Esophagus mucosa (tissue), 1 donor: ENCODE measurements at regions not wholly inside any gene's neighbourhood (a gene's known extent, or its start where the extent isn't known, plus 50 kb on each side); places are given as distances from the start of the nearest gene placed in this dataset.

Source experiments
- ATAC-seq: fragments of 200-7000 bp; cut with Tn5 transposase; one replicate; pipeline ENCODE4 v1.9.1; 2020
- donor health status: DM: yes; HTN: yes; CAD: no.

GRCh38 chr15:95888762-95889161 is 441.7 kb upstream of the NR2F2 start:
- ATAC-seq, result no peak

DNA sequence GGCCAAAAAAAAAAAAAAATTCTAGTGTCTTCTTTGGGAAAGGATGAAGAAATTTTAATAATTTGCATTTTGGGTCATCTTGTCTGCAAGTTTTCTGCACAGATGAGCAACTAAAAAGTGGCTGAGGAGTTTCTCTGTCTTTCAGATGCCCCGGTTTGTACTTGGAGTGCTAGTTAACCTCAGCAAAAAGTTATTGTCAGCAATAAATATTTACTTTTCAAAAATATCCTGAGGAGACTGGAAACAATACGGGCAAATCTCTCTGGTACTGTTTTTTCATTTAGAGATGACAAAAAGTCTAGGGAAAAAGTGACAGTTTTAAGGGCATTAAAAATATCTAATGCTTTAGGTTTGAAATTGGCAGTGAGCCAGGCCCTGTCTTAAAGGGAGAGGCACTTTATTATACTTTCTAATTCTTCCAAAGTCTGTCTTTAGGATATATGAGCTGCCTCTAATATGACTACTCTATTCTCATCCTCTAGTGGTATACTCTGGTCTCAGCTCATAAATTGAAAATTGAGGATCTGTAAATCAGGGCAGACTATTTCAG is 436.0 kb upstream of the NR2F2 start:
- ATAC-seq, result no peak

DNA sequence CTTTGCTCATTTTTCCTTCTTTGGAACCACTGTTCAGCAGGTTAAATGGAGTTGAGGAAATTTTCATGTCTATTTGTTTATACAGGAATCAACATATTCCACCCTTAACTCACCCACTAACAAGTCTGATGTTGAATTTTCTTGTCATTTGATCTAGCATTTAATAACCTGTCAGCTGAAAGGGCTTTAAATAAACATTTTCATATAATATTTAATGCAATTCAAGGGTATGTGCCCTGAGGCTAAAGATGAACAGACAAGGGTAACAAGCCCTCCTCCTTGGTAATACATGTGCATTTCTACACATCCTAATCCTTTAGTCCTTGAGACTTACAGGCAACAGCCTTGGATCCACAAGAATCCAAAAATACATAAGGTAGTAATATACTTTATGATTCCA is 435.0 kb upstream of the NR2F2 start:
- ATAC-seq, result no peak

DNA sequence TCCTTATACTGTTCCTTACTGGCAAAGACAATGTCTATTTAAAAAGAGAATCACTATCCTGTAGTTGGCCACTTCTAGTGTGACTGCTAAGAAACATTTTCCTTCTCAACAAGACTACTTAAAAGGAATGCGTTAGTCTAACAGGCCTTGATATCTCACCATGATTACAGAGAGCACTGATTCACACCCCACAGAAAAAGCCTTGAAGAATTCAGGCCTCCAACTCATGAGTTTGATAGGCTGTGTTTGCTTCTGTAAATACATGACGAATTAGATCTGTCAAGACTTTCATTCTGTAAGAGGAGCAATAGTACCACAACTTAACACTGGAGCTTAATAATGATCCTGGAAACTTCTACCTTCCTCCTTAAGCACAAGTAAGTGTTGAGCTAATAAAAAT is 432.8 kb upstream of the NR2F2 start:
- ATAC-seq, result no peak

- ATAC-seq, result no peak
These were observed 431.7 kb upstream of the NR2F2 start for GRCh38 chr15:95898761-95899160.

- no peak for ATAC-seq
These were observed 429.2 kb upstream of the NR2F2 start for GRCh38 chr15:95901271-95901670.

- no peak for ATAC-seq
These were observed 427.9 kb upstream of the NR2F2 start for GRCh38 chr15:95902606-95903005.

DNA sequence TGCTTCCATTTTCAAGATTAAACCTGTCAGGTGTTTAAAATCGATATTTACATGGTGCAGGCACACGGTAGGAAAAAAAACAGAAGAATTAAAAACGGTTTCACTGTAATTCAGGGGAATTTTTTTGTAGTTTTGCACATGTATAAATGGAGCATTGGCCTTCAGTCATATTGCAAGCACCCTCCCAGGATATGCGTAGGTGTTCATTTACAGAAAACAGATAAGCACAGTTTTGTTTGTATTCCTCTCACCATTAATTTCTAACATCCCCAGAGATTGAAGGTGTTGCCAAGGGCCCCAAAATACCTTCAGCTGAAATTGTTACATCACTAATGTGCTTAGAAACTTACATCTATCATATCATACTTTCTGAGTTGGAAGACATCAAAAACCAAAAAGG is 427.1 kb upstream of the NR2F2 start:
- ATAC-seq, result no peak

GRCh38 chr15:95910643-95911212 is 419.8 kb upstream of the NR2F2 start:
- ATAC-seq, result no peak

DNA sequence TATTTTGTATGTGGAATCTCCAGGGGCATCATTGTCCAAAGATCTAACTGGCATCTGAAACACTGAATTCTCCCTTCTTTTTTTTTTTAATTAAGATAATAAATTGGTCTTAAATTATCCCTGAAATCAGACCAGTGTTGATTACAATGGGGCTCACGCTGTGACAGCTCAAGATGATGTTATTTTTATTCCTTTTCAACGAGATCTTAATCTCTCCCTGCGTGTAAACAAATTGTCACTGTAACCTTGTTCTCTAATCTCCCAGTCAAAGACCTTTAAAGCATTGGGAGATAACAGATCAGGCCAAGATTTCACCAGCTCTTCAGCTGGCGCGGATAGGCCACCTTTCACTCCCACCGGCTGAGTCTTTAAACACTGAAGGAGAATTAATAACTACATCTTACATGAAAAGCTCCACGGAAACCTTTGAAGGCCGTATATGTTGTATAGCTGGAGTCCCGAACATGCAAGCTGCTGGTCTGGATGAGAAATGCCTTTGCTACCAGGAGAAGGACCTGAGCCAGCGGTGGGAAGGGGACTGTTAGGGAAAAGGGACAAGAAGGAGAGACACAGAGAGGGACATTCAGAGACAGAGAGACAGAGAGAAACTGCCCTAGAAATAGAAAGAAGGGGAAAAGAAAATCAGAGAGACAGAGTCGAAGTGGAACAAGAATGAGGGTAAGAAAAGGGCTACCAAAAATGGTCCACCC is 418.8 kb upstream of the NR2F2 start:
- no peak for ATAC-seq

GRCh38 chr15:95912280-95912625 is 418.2 kb upstream of the NR2F2 start:
- ATAC-seq, result no peak

- ATAC-seq, result no peak
These were observed 417.8 kb upstream of the NR2F2 start for GRCh38 chr15:95912728-95913127.

DNA sequence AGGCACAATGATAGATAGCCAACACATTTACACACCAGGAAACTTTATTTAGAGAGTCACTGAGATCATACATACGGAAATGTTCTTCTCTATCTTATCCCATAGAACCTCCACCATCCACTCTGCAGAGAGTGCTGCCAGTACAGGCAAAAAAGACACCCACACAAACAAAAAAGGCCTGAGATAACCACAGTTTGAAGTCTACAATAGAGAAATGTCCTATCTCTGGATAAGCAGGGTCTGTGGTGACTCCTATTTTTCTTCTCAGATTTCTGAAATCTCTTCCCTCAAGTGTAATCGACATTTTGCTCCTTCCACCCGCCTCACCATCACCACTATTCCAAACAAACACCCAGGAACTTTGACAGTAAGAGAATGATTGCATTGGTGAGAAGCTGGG is 413.9 kb upstream of the NR2F2 start:
- no peak for ATAC-seq

- no peak for ATAC-seq
These were observed 412.0 kb upstream of the NR2F2 start for GRCh38 chr15:95918525-95918924.

DNA sequence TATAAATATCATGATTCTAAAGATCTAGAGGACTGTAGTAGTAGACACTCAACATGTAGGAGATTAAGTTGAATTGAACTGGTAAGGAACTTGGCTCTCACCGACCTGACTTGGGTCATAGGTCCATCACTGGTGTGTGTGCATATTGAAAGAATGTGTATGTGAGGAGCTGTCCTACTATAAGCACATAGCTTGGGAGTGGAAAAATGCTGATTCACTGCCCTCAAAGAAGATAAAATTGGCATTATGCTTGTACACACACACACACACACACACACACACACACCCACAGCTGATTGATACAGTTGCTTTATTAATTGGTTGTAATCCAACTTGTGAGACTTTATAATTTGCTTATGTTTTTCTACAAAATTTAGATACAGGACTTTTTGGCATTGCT is 411.0 kb upstream of the NR2F2 start:
- no peak for ATAC-seq

DNA sequence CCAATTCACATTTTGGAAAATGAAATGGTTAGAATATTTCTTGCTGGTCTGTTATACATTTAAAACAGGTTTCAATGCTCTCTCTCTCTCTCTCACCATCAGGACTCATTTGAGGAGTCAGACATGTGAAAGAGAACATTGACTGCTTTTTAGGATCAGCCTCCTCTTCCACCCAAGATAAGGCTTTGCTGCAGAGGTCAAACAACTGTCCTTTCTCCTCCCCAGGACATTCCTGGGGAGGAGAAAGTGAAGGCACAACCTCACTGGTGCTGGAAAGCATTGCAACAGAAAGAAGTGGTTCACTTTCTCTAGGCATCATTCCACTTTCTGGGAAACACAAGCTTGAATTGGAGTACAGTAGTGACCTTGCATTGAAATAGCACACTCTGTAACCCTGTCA is 409.1 kb upstream of the NR2F2 start:
- ATAC-seq, result no peak

GRCh38 chr15:95922431-95922830 is 408.1 kb upstream of the NR2F2 start:
- no peak for ATAC-seq

DNA sequence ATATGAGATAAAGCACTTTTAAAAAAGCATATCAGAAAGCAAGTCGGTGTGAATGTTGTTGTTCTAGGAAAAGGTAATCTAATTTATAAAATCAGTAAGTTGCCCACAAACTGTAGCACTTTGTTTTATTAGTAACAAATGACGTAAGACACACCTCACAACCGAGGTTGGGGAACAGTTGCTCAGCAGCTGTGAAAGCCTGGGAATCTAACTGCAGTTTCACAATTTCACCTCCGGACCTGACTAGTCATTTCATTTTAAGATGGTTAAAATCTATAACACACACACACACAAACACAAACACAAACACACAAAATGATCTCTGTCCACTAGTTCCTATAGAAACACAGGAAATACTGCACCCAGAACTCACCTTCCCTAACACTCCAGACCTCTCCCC is 406.7 kb upstream of the NR2F2 start:
- no peak for ATAC-seq

DNA sequence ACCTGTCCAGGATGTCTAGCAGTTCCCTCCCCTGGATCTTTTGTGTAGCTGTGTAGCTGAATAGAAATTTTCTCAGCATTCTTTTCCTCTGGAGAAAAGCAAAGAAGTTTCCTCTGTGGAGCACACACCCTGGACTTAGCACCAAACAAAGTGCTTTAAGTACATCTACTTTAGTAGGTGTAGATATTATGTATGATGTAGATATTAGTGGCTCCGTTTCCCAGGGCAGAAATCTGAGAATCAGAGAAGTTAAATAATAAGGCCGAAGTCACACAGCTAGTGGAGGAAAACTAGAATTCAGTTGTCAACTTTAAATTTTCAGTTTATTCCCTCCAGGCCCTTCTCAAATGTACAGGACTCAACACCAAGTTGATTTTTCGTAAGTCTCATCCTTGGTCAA is 401.7 kb upstream of the NR2F2 start:
- ATAC-seq, result no peak

GRCh38 chr15:95929232-95929846 is 401.2 kb upstream of the NR2F2 start:
- no peak for ATAC-seq

DNA sequence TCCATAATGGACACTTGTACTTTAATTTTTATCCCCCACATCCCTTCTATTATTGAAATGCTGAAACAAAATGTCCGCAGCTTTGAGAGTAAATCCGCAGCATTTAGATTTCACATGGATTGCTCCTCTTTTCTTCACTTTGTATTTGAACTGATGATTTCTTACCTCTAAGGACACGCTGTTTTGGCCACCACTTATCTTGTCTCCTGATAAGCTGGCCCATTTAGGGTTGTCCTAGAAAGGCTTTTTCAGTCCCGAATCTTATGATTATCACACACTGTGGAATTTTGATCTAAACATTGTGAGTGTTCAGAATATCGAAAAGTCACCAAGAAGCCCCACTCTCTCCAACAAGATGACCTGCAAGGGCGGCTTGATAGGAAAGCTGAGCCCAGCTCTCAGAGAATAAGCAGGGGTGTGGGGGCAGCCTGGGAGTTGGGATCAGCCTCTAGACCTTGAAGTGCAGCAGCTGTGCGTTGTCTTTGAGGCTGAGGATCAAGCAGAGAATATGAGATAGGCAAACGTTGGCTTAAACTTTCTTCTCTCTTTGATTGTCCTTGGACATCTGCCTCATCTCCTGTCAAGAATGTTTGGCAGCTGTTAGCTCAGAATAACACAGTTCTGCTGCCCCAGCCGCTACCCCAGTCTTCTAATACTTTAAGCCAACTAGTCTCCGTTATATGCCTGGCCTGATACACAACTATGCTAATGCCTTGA is 399.7 kb upstream of the NR2F2 start:
- no peak for ATAC-seq

- ATAC-seq, result no peak
These were observed 398.9 kb upstream of the NR2F2 start for GRCh38 chr15:95931619-95932018.

- no peak for ATAC-seq
These were observed 398.4 kb upstream of the NR2F2 start for GRCh38 chr15:95932141-95932540.

DNA sequence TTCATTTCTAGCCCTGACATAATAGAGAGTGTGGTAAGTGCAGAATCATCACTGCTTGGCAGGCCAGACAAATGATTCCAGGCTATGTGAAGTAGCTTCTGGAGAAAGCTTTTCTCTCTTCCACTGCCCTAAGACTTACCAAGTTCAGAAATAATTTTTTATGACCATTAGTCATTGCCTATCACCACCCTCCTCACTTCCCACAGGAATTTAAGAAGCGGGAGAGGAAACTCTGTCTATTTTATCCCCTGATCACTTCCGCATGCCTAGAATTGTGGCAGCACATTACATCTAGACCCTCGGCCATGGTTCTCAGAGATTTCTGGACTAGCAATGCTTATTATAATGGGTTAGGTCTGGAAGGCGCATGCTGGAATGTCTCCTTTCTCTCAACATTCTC is 397.8 kb upstream of the NR2F2 start:
- ATAC-seq, result no peak
